Caco-2 (cell line): ENCODE measurements at regions not wholly inside any gene's neighbourhood (a gene's known extent, or its start where the extent isn't known, plus 50 kb on each side); places are given as distances from the start of the nearest gene placed in this dataset.

Source experiments
- BruUV-seq: library from RNA; stranded (reverse); fragments of 400-500 nt; replicated peaks from 2 replicates; lab custom pipeline; 2021; lab: Mats Ljungman, UMichigan
- CTCF ChIA-PET: fragments of 300-600 bp; sonication (Branson Sonifier 250); formaldehyde crosslinking; loops from one replicate; lab custom pipeline; 2022; ENCODE audit warnings: antibody characterized with exemption; lab: Charles Lee
- POLR2A ChIA-PET: fragments of 300-600 bp; sonication (Branson Sonifier 250); formaldehyde crosslinking; loops from one replicate; lab custom pipeline; 2022; ENCODE audit warnings: antibody characterized with exemption; lab: Charles Lee
- DNase-seq, 2 experiments: peaks; one replicate each; pipeline versions ENCODE4 v3.0.0 to v3.0.0-alpha.2; 2020 to 2022
- H3K27me3 ChIP-seq: replicated peaks from 2 replicates; pipeline ENCODE4 v1.6.0; 2011; ENCODE audit warnings: low read length; ENCODE audit not compliant: control insufficient read depth, insufficient read depth
- H3K36me3 ChIP-seq: 2 replicates; pipeline ENCODE4 v1.5.1; 2011; ENCODE audit warnings: low read length; ENCODE audit not compliant: control insufficient read depth, insufficient read depth
- H3K4me1 ChIP-seq: fragments of 250-450 bp; sonication (Bioruptor Pico); 2 replicates; pipeline ENCODE4 v1.5.1; 2020; ENCODE audit warnings: mild to moderate bottlenecking
- H3K4me3 ChIP-seq: 2 replicates; pipeline ENCODE4 v1.5.1; 2011; ENCODE audit warnings: low read depth, mild to moderate bottlenecking, control low read depth, low read length
- H3K9me3 ChIP-seq: fragments of 250-450 bp; sonication (Bioruptor Pico); 2 replicates; pipeline ENCODE4 v1.5.1; 2020; ENCODE audit warnings: mild to moderate bottlenecking, moderate library complexity
- H3K27ac Mint-ChIP-seq: one replicate; pipeline ENCODE4 v1.8.0; 2022; ENCODE audit warnings: mixed read lengths; ENCODE audit not compliant: unreplicated experiment
- H3K27me3 Mint-ChIP-seq: one replicate; pipeline ENCODE4 v1.8.0; 2022; ENCODE audit warnings: mixed read lengths; ENCODE audit not compliant: insufficient read depth, unreplicated experiment
- H3K36me3 Mint-ChIP-seq: one replicate; pipeline ENCODE4 v1.8.0; 2022; ENCODE audit warnings: mild to moderate bottlenecking, mixed read lengths; ENCODE audit not compliant: insufficient read depth, unreplicated experiment
- H3K4me1 Mint-ChIP-seq: one replicate; pipeline ENCODE4 v1.8.0; 2022; ENCODE audit warnings: low read depth, mixed read lengths; ENCODE audit not compliant: unreplicated experiment
- H3K4me3 Mint-ChIP-seq: one replicate; pipeline ENCODE4 v1.8.0; 2022; ENCODE audit warnings: mild to moderate bottlenecking, moderate library complexity, mixed read lengths; ENCODE audit not compliant: unreplicated experiment
- H3K9me3 Mint-ChIP-seq: one replicate; pipeline ENCODE4 v1.8.0; 2022; ENCODE audit warnings: mixed read lengths; ENCODE audit not compliant: unreplicated experiment
- CTCF ChIP-seq, 2 experiments: fragments of 200-600 bp in 1 of 2; IDR thresholded peaks; 1 replicate in 1 of 2; 2 replicates in 1 of 2; pipeline versions ENCODE4 v1.5.1 to v1.8.0; 2011 to 2022; ENCODE audit warnings: antibody characterized with exemption in 1 of 2, control low read depth in 1 of 2, inconsistent platforms in 1 of 2, low read depth in 1 of 2, low read length in 1 of 2, mild to moderate bottlenecking in 1 of 2, moderate library complexity in 1 of 2; ENCODE audit not compliant: insufficient read depth in 1 of 2, severe bottlenecking in 1 of 2, unreplicated experiment in 1 of 2
- intact Hi-C: fragments of 100-400 bp; cut with micrococcal nuclease; formaldehyde crosslinking; loops from one replicate; pipeline ENCODE4 v1.10.0; 2022; ENCODE audit not compliant: unreplicated experiment

- Mint-ChIP-seq H3K9me3 (no peaks in the 10 kb centered on the region), H3K27me3 (no peaks in the 10 kb centered on the region), H3K4me1 (no peaks in the 10 kb centered on the region), H3K36me3 (no peaks in the 10 kb centered on the region), H3K27ac (no peak overlapping the region), H3K4me3 (no peak overlapping the region)
- ChIA-PET CTCF (no interaction called here), POLR2A (no interaction called here)
- H3K27me3 ChIP-seq: no peaks in the 10 kb centered on the region
- intact Hi-C loops: no loop called here
- no peaks in the 10 kb centered on the region for H3K4me1 ChIP-seq
- no peak for TF ChIP-seq CTCF (IDR thresholded peaks at IDR 0.05; ENCODE audit: insufficient read depth in 1 of 2, low read depth in 1 of 2, low read length in 1 of 2, severe bottlenecking in 1 of 2, unreplicated experiment in 1 of 2)
- no TSS peak for BruUV-seq
- H3K9me3 ChIP-seq: no peaks in the 10 kb centered on the region
- H3K4me3 ChIP-seq: no peak overlapping the region
- H3K36me3 ChIP-seq: no peaks in the 10 kb centered on the region
- DNase-seq: no peak
These were observed 894.7 kb upstream of the INTU start for GRCh38 chr4:126737899-126738526.

GRCh38 chr4:126738527-126738923, 894.2 kb upstream of the INTU start:
- Mint-ChIP-seq H3K4me3 (no peak overlapping the region), H3K27me3 (no peaks in the 10 kb centered on the region), H3K36me3 (no peaks in the 10 kb centered on the region), H3K27ac (no peak overlapping the region), H3K4me1 (no peaks in the 10 kb centered on the region), H3K9me3 (no peaks in the 10 kb centered on the region)
- no peak overlapping the region for H3K4me3 ChIP-seq
- BruUV-seq: no TSS peak
- no peaks in the 10 kb centered on the region for H3K27me3 ChIP-seq
- no peaks in the 10 kb centered on the region for H3K4me1 ChIP-seq
- ChIA-PET POLR2A (no interaction called here), CTCF (no interaction called here)
- no peak for DNase-seq
- TF ChIP-seq CTCF (IDR thresholded peaks at IDR 0.05; ENCODE audit: insufficient read depth in 1 of 2, low read depth in 1 of 2, low read length in 1 of 2, severe bottlenecking in 1 of 2, unreplicated experiment in 1 of 2): no peak
- intact Hi-C loops: no loop called here
- no peaks in the 10 kb centered on the region for H3K9me3 ChIP-seq
- no peaks in the 10 kb centered on the region for H3K36me3 ChIP-seq

- no peak overlapping the region for H3K27ac Mint-ChIP-seq
- no TSS peak for BruUV-seq
- no peaks in the 10 kb centered on the region for H3K36me3 ChIP-seq
- H3K4me3 ChIP-seq: no peak overlapping the region
- H3K4me1 ChIP-seq: no peaks in the 10 kb centered on the region
- no peaks in the 10 kb centered on the region for H3K9me3 Mint-ChIP-seq
- ChIA-PET CTCF (no interaction called here), POLR2A (no interaction called here)
- no peak for DNase-seq
- no peak for TF ChIP-seq CTCF (IDR thresholded peaks at IDR 0.05; ENCODE audit: insufficient read depth in 1 of 2, low read depth in 1 of 2, low read length in 1 of 2, severe bottlenecking in 1 of 2, unreplicated experiment in 1 of 2)
- no peaks in the 10 kb centered on the region for H3K27me3 Mint-ChIP-seq
- intact Hi-C loops: no loop called here
- no peaks in the 10 kb centered on the region for H3K27me3 ChIP-seq
- no peaks in the 10 kb centered on the region for H3K36me3 Mint-ChIP-seq
- H3K9me3 ChIP-seq: no peaks in the 10 kb centered on the region
- H3K4me1 Mint-ChIP-seq: no peaks in the 10 kb centered on the region
- no peak overlapping the region for H3K4me3 Mint-ChIP-seq
These were observed 893.8 kb upstream of the INTU start for GRCh38 chr4:126738926-126739325.
